DND-41 (cell line): ENCODE measurements at regions not wholly inside any gene's neighbourhood (a gene's known extent, or its start where the extent isn't known, plus 50 kb on each side); places are given as distances from the start of the nearest gene placed in this dataset.

Experiments used
- EZH2 ChIP-seq: IDR thresholded peaks from 3 replicates; pipeline ENCODE4 v1.6.1; 2012; ENCODE audit warnings: borderline replicate concordance, low read depth, mild to moderate bottlenecking, moderate library complexity, low read length, inconsistent platforms; ENCODE audit not compliant: severe bottlenecking
- TF ChIP-seq, protein P1 (sequence below): IDR thresholded peaks from 2 replicates; pipeline ENCODE4 v1.5.1; 2012; ENCODE audit warnings: borderline replicate concordance, low read length, moderate library complexity, mild to moderate bottlenecking; ENCODE audit not compliant: poor library complexity, severe bottlenecking; ENCODE audit errors: extremely low read depth

GRCh38 chr16:50490828-50491227 lies 57.4 kb upstream of the NKD1 start:
- TF ChIP-seq EZH2, result no peak
- TF ChIP-seq, protein P1, sequence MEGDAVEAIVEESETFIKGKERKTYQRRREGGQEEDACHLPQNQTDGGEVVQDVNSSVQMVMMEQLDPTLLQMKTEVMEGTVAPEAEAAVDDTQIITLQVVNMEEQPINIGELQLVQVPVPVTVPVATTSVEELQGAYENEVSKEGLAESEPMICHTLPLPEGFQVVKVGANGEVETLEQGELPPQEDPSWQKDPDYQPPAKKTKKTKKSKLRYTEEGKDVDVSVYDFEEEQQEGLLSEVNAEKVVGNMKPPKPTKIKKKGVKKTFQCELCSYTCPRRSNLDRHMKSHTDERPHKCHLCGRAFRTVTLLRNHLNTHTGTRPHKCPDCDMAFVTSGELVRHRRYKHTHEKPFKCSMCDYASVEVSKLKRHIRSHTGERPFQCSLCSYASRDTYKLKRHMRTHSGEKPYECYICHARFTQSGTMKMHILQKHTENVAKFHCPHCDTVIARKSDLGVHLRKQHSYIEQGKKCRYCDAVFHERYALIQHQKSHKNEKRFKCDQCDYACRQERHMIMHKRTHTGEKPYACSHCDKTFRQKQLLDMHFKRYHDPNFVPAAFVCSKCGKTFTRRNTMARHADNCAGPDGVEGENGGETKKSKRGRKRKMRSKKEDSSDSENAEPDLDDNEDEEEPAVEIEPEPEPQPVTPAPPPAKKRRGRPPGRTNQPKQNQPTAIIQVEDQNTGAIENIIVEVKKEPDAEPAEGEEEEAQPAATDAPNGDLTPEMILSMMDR, result no peak
